PFSK-1 (cell line): ENCODE measurements at regions not wholly inside any gene's neighbourhood (a gene's known extent, or its start where the extent isn't known, plus 50 kb on each side); places are given as distances from the start of the nearest gene placed in this dataset.

Source experiments
- POLR2AphosphoS5 ChIP-seq: IDR thresholded peaks from 2 replicates; pipeline ENCODE4 v1.6.1; 2012; ENCODE audit warnings: low read depth, mild to moderate bottlenecking, control low read depth, low read length, moderate library complexity
- TAF1 ChIP-seq: IDR thresholded peaks from 2 replicates; pipeline ENCODE4 v1.6.1; 2012; ENCODE audit warnings: low read length, control low read depth, borderline replicate concordance; ENCODE audit not compliant: insufficient read depth

DNA sequence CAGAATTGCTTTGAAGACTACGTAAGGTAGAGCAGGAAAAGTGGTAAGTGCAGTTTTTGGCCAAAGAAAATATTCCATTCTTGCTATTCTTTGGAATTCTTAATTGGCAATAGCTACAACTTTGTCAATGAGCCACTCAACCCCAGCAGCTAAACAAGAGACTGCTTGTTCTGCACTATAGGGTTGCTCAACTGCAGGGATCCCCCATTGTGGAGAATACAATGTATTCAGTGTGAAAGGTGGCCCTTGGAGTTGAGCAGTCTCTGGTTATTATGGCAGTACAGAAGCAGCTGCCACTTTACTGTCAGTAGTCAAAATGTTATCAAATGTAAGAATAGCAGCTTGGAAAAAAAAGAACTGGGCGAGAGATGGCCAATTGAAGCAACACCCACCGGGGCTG is 808.7 kb downstream of the CENPC start:
- no peak for TF ChIP-seq TAF1
- TF ChIP-seq POLR2AphosphoS5: no peak
